IMR-90 (cell line): ENCODE measurements at regions not wholly inside any gene's neighbourhood (a gene's known extent, or its start where the extent isn't known, plus 50 kb on each side); places are given as distances from the start of the nearest gene placed in this dataset.

Experiments used
- ATAC-seq: fragments of 200-7000 bp; cut with Tn5 transposase; 2 replicates; pipeline ENCODE4 v1.9.1; 2020; ENCODE audit warnings: low read depth, mild to moderate bottlenecking, moderate library complexity
- BruUV-seq: library from RNA; stranded (reverse); fragments of 400-500 nt; replicated peaks from 2 replicates; lab custom pipeline; 2021; lab: Mats Ljungman, UMichigan
- CTCF ChIA-PET: fragments of 300-600 bp; formaldehyde crosslinking; extraction: SDS; loops from one replicate; lab custom pipeline; 2021; ENCODE audit warnings: antibody characterized with exemption; lab: Yijun Ruan, JAX
- POLR2A ChIA-PET: fragments of 300-600 bp; sonication (Branson Sonifier 250); formaldehyde crosslinking; loops from one replicate; lab custom pipeline; 2022; ENCODE audit warnings: antibody characterized with exemption; ENCODE audit not compliant: unreplicated experiment; lab: Charles Lee
- DNase-seq: peaks from one replicate; pipeline ENCODE4 v3.0.0; 2013
- H2AFZ ChIP-seq: replicated peaks from 2 replicates; pipeline ENCODE3; 2013; ENCODE audit warnings: low read length, mild to moderate bottlenecking; ENCODE audit not compliant: poor library complexity
- H2AK5ac ChIP-seq: 2 replicates; pipeline ENCODE4 v1.6.1; 2013; ENCODE audit warnings: low read depth, low read length, inconsistent platforms
- H2AK9ac ChIP-seq: replicated peaks from 2 replicates; pipeline ENCODE3; 2013; ENCODE audit warnings: mild to moderate bottlenecking, low read depth, low read length, moderate library complexity; ENCODE audit not compliant: poor library complexity
- H2BK120ac ChIP-seq: 2 replicates; pipeline ENCODE4 v1.6.1; 2013; ENCODE audit warnings: low read depth, low read length, inconsistent platforms
- H2BK15ac ChIP-seq: 3 replicates; pipeline ENCODE4 v1.6.1; 2013; ENCODE audit warnings: low read depth, low read length, inconsistent platforms
- H2BK20ac ChIP-seq: 2 replicates; pipeline ENCODE4 v1.6.1; 2013; ENCODE audit warnings: low read depth, mild to moderate bottlenecking, inconsistent platforms, low read length, moderate library complexity
- H2BK5ac ChIP-seq: 2 replicates; pipeline ENCODE4 v1.6.1; 2013; ENCODE audit warnings: mild to moderate bottlenecking, low read depth, low read length, inconsistent platforms; ENCODE audit not compliant: poor library complexity, severe bottlenecking
- H3K14ac ChIP-seq: replicated peaks from 2 replicates; pipeline ENCODE4 v1.6.1; 2013; ENCODE audit warnings: low read depth, low read length, inconsistent platforms
- H3K18ac ChIP-seq: 2 replicates; pipeline ENCODE4 v1.6.1; 2013; ENCODE audit warnings: low read depth, low read length, control low read depth
- H3K23ac ChIP-seq: 2 replicates; pipeline ENCODE4 v1.6.1; 2013; ENCODE audit warnings: low read depth, low read length, inconsistent platforms
- H3K27ac ChIP-seq: 2 replicates; pipeline ENCODE4 v1.5.1; 2013; ENCODE audit warnings: mild to moderate bottlenecking, control low read depth, low read length; ENCODE audit not compliant: insufficient read depth
- H3K27me3 ChIP-seq: 2 replicates; pipeline ENCODE4 v1.6.1; 2013; ENCODE audit warnings: low read length; ENCODE audit not compliant: control insufficient read depth, insufficient read depth
- H3K36me3 ChIP-seq: 2 replicates; pipeline ENCODE4 v1.6.1; 2013; ENCODE audit warnings: low read length, mixed read lengths; ENCODE audit not compliant: control insufficient read depth, insufficient read depth
- H3K4ac ChIP-seq: 2 replicates; pipeline ENCODE4 v1.6.1; 2013; ENCODE audit warnings: low read depth, low read length, inconsistent platforms
- H3K4me1 ChIP-seq: 2 replicates; pipeline ENCODE4 v1.6.1; 2013; ENCODE audit warnings: low read length, mixed read lengths; ENCODE audit not compliant: control insufficient read depth, insufficient read depth
- H3K4me2 ChIP-seq: 2 replicates; pipeline ENCODE4 v1.6.1; 2013; ENCODE audit warnings: low read depth, mild to moderate bottlenecking, control low read depth, low read length, moderate library complexity
- H3K4me3 ChIP-seq: 2 replicates; pipeline ENCODE4 v1.5.1; 2013; ENCODE audit warnings: low read depth, mild to moderate bottlenecking, control low read depth, low read length, moderate library complexity; ENCODE audit not compliant: insufficient read depth
- H3K56ac ChIP-seq: 2 replicates; pipeline ENCODE4 v1.6.1; 2013; ENCODE audit warnings: low read length, inconsistent platforms; ENCODE audit not compliant: insufficient read depth; ENCODE audit errors: extremely low read depth
- H3K79me1 ChIP-seq, 2 experiments: 2 replicates each; pipeline ENCODE4 v1.6.1; 2013; ENCODE audit warnings: low read length in 2 of 2, inconsistent platforms in 1 of 2, low read depth in 1 of 2
- H3K9ac ChIP-seq: 2 replicates; pipeline ENCODE4 v1.6.1; 2013; ENCODE audit warnings: low read depth, low read length, control low read depth
- H3K9me1 ChIP-seq: 2 replicates; pipeline ENCODE4 v1.6.1; 2013; ENCODE audit warnings: low read length, inconsistent platforms; ENCODE audit not compliant: insufficient read depth
- H3K9me3 ChIP-seq: 2 replicates; pipeline ENCODE4 v1.6.1; 2013; ENCODE audit warnings: low read length; ENCODE audit not compliant: control insufficient read depth, insufficient read depth
- H4K20me1 ChIP-seq: 2 replicates; pipeline ENCODE4 v1.6.1; 2013; ENCODE audit warnings: low read length, inconsistent platforms; ENCODE audit not compliant: insufficient read depth
- H4K5ac ChIP-seq: 2 replicates; pipeline ENCODE4 v1.6.1; 2013; ENCODE audit warnings: mild to moderate bottlenecking, low read depth, low read length, control low read depth
- H4K8ac ChIP-seq, 2 experiments: 2 replicates each; pipeline ENCODE4 v1.6.1; 2013; ENCODE audit warnings: low read depth in 2 of 2, low read length in 2 of 2, control low read depth in 1 of 2, inconsistent platforms in 1 of 2
- H4K91ac ChIP-seq: 2 replicates; pipeline ENCODE4 v1.6.1; 2013; ENCODE audit warnings: low read depth, low read length, inconsistent platforms; ENCODE audit not compliant: insufficient read depth
- BHLHE40 ChIP-seq: fragments of 150-350 bp; IDR thresholded peaks from 2 replicates; pipeline ENCODE4 v1.6.1; 2016; ENCODE audit warnings: mild to moderate bottlenecking, low read depth, low read length
- CEBPB ChIP-seq: IDR thresholded peaks from 2 replicates; pipeline ENCODE4 v1.6.1; 2012; ENCODE audit warnings: low read depth, low read length, improper control_type of control experiment
- CHD1 ChIP-seq: IDR thresholded peaks from 2 replicates; pipeline ENCODE4 v1.6.1; 2012; ENCODE audit warnings: low read depth, low read length, improper control_type of control experiment
- FOS ChIP-seq: fragments of 150-350 bp; IDR thresholded peaks from 2 replicates; pipeline ENCODE4 v1.6.1; 2016; ENCODE audit warnings: low read depth, low read length
- MAFK ChIP-seq: IDR thresholded peaks from 2 replicates; pipeline ENCODE4 v1.6.1; 2012; ENCODE audit warnings: low read depth, low read length, improper control_type of control experiment
- MAZ ChIP-seq: IDR thresholded peaks from 2 replicates; pipeline ENCODE4 v1.6.1; 2012; ENCODE audit warnings: low read depth, mild to moderate bottlenecking, low read length, improper control_type of control experiment, moderate library complexity, borderline replicate concordance
- MXI1 ChIP-seq: IDR thresholded peaks from 2 replicates; pipeline ENCODE4 v1.6.1; 2012; ENCODE audit warnings: low read depth, mild to moderate bottlenecking, low read length, moderate library complexity, borderline replicate concordance
- NFE2L2 ChIP-seq: fragments of 150-350 bp; IDR thresholded peaks from 2 replicates; pipeline ENCODE4 v1.6.1; 2016; ENCODE audit warnings: low read depth, mild to moderate bottlenecking, low read length
- POLR2A ChIP-seq: IDR thresholded peaks from 2 replicates; pipeline ENCODE4 v1.6.1; 2012; ENCODE audit warnings: mild to moderate bottlenecking, low read depth, low read length
- RAD21 ChIP-seq: IDR thresholded peaks from 2 replicates; pipeline ENCODE4 v1.6.1; 2012; ENCODE audit warnings: low read length, improper control_type of control experiment
- RCOR1 ChIP-seq: IDR thresholded peaks from 2 replicates; pipeline ENCODE4 v1.6.1; 2012; ENCODE audit warnings: mild to moderate bottlenecking, low read length, improper control_type of control experiment; ENCODE audit not compliant: insufficient replicate concordance
- RFX5 ChIP-seq: IDR thresholded peaks from 2 replicates; pipeline ENCODE4 v1.8.0; 2012; ENCODE audit warnings: low read depth, mild to moderate bottlenecking, low read length, moderate library complexity
- SMC3 ChIP-seq: fragments of 150-350 bp; IDR thresholded peaks from 2 replicates; pipeline ENCODE4 v1.6.1; 2016; ENCODE audit warnings: low read depth, mild to moderate bottlenecking, antibody characterized with exemption, low read length, moderate library complexity
- WGBS, 2 experiments: methylation state at CpG; one replicate each; pipeline versions ENCODE4 v1.1.5 to v1.1.7; 2013; ENCODE audit warnings: missing lambda C conversion rate in 2 of 2; ENCODE audit not compliant: insufficient read length in 1 of 2; ENCODE audit errors: extremely low coverage in 2 of 2; 5-methylcytosine and 5-hydroxymethylcytosine counted together
- dilution Hi-C: fragments of 300-500 bp; cut with HindIII; formaldehyde crosslinking; loops from one replicate; pipeline ENCODE4 v1.14.3; 2018; ENCODE audit warnings: low sequenced_read_pairs; ENCODE audit not compliant: unreplicated experiment
- in situ Hi-C: fragments of 300-500 bp; cut with MboI; formaldehyde crosslinking; loops from 3 replicates; pipeline ENCODE4 v1.14.3; 2019; ENCODE audit warnings: low sequenced_read_pairs, inconsistent platforms, mixed read lengths
- intact Hi-C: fragments of 100-400 bp; cut with micrococcal nuclease; formaldehyde crosslinking; loops from 2 replicates; pipeline ENCODE4 v1.10.0; 2022
- TF ChIP-seq, protein P1 (sequence below): conservative IDR thresholded peaks from 2 replicates; pipeline ENCODE4 v1.5.1; 2012; ENCODE audit warnings: mild to moderate bottlenecking, low read depth, low read length, improper control_type of control experiment
- TF ChIP-seq, protein P2 (sequence below): fragments of 150-350 bp; IDR thresholded peaks from 2 replicates; pipeline ENCODE4 v1.6.1; 2017; ENCODE audit warnings: mild to moderate bottlenecking, antibody characterized with exemption, low read length, low read depth
- TF ChIP-seq, protein P3 (sequence below): fragments of 150-350 bp; IDR thresholded peaks from 2 replicates; pipeline ENCODE4 v1.6.1; 2016; ENCODE audit warnings: low read depth, mild to moderate bottlenecking, low read length, moderate library complexity, borderline replicate concordance

DNA sequence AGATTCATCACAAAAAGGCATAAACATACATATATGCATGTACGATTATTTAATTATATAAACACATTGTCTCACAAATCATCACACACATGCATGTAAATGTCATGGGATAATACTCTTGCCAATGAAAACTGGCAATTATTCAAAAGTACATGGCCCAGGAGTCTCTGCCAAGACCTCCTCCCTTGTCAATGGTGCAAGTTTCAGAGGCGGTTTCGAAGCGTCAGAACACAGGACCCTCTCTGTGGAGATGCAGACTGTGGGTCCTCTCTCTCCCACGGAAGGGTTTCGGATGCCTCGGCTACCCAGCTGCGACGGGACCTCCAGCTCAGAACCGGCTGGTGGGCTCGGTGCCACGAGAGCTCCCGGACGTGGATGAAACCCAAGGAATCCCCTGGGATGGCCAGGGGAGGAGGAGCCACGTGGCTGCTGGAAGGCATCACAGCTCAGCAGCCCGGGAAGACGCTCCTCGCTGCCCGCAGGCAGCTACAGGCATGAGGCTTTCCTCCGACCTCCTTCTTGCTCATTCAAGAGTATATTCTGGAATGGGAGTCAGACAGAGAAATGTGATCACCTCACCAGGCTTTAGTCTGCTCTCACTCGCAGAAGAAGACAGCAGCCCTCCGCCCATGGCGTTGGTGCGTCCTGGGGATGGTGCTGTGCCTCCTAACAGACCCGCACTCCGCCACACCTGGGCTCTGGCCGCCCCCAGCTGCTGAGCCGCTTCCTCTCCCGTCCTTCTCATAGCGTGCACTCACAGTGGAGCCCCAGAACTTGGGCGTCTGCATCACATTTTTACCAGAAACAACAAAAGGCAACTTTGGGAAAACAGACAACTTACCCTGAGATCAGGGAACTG is 308.8 kb downstream of the IRX2 start:
- H3K36me3 ChIP-seq, result no peaks in the 10 kb centered on the region
- no peaks in the 10 kb centered on the region for H3K27me3 ChIP-seq
- no peak overlapping the region for H3K14ac ChIP-seq
- H2AK9ac ChIP-seq, result no peak overlapping the region
- in situ Hi-C loops, result no loop called here
- H3K27ac ChIP-seq, result no peak overlapping the region
- no peak overlapping the region for H2BK120ac ChIP-seq
- no peak overlapping the region for H3K4me2 ChIP-seq
- DNase-seq, result no peak
- H3K9ac ChIP-seq, result no peak overlapping the region
- H4K8ac ChIP-seq, result no peak overlapping the region
- ChIA-PET POLR2A (no interaction called here), CTCF (no interaction called here)
- no peak overlapping the region for H3K56ac ChIP-seq
- no peaks in the 10 kb centered on the region for H3K79me1 ChIP-seq
- H4K5ac ChIP-seq, result no peak overlapping the region
- WGBS, 2 experiments, result 0% methylated on average over 5 of the region's 31 CpGs; no CpG with 5 or more reads in 1 of the 2 experiments
- no peak overlapping the region for H2AFZ ChIP-seq
- no peak overlapping the region for H3K4me3 ChIP-seq
- ATAC-seq, result no peak
- H3K18ac ChIP-seq, result no peak overlapping the region
- TF ChIP-seq MAZ (no peak), NFE2L2 (no peak), FOS (no peak), RAD21 (no peak), MXI1 (no peak), POLR2A (no peak), BHLHE40 (no peak), SMC3 (no peak), CEBPB (no peak), RFX5 (no peak), CHD1 (no peak), MAFK (no peak), RCOR1 (no peak)
- TF ChIP-seq, protein P1, sequence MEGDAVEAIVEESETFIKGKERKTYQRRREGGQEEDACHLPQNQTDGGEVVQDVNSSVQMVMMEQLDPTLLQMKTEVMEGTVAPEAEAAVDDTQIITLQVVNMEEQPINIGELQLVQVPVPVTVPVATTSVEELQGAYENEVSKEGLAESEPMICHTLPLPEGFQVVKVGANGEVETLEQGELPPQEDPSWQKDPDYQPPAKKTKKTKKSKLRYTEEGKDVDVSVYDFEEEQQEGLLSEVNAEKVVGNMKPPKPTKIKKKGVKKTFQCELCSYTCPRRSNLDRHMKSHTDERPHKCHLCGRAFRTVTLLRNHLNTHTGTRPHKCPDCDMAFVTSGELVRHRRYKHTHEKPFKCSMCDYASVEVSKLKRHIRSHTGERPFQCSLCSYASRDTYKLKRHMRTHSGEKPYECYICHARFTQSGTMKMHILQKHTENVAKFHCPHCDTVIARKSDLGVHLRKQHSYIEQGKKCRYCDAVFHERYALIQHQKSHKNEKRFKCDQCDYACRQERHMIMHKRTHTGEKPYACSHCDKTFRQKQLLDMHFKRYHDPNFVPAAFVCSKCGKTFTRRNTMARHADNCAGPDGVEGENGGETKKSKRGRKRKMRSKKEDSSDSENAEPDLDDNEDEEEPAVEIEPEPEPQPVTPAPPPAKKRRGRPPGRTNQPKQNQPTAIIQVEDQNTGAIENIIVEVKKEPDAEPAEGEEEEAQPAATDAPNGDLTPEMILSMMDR, result no peak
- TF ChIP-seq, protein P2, sequence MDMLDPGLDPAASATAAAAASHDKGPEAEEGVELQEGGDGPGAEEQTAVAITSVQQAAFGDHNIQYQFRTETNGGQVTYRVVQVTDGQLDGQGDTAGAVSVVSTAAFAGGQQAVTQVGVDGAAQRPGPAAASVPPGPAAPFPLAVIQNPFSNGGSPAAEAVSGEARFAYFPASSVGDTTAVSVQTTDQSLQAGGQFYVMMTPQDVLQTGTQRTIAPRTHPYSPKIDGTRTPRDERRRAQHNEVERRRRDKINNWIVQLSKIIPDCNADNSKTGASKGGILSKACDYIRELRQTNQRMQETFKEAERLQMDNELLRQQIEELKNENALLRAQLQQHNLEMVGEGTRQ, result no peak
- TF ChIP-seq, protein P3, sequence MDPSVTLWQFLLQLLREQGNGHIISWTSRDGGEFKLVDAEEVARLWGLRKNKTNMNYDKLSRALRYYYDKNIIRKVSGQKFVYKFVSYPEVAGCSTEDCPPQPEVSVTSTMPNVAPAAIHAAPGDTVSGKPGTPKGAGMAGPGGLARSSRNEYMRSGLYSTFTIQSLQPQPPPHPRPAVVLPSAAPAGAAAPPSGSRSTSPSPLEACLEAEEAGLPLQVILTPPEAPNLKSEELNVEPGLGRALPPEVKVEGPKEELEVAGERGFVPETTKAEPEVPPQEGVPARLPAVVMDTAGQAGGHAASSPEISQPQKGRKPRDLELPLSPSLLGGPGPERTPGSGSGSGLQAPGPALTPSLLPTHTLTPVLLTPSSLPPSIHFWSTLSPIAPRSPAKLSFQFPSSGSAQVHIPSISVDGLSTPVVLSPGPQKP, result no peak
- H3K23ac ChIP-seq, result no peak overlapping the region
- no peaks in the 10 kb centered on the region for H3K9me1 ChIP-seq
- H2BK20ac ChIP-seq, result no peak overlapping the region
- no peak overlapping the region for H4K91ac ChIP-seq
- no peak overlapping the region for H2BK15ac ChIP-seq
- H4K20me1 ChIP-seq, result no peaks in the 10 kb centered on the region
- intact Hi-C loops, result no loop called here
- BruUV-seq, result no TSS peak
- no peak overlapping the region for H3K4ac ChIP-seq
- peaks cover 26% of the 10 kb centered on the region for H3K9me3 ChIP-seq
- dilution Hi-C loops, result no loop called here
- no peaks in the 10 kb centered on the region for H3K4me1 ChIP-seq
- H2AK5ac ChIP-seq, result no peak overlapping the region
- H2BK5ac ChIP-seq, result no peak overlapping the region
